Esophagus (tissue), 2 donors: ENCODE measurements at regions not wholly inside any gene's neighbourhood (a gene's known extent, or its start where the extent isn't known, plus 50 kb on each side); places are given as distances from the start of the nearest gene placed in this dataset.
"Not testable (repeated sequence)": the region's sequence is repeated elsewhere in the genome, so short reads cannot be mapped to it uniquely, and the experiment has no call there.

Experiments used
- H3K27ac ChIP-seq, 2 donors: one replicate each; pipeline ENCODE4 v1.5.1; 2013; ENCODE audit warnings: low read depth in 2 of 2, mild to moderate bottlenecking in 2 of 2, inconsistent platforms in 1 of 2, low read length in 1 of 2, moderate library complexity in 1 of 2
- H3K27me3 ChIP-seq, 2 donors: one replicate each; pipeline ENCODE4 v1.6.1; 2013; ENCODE audit warnings: low read length in 2 of 2, control low read depth in 1 of 2, mild to moderate bottlenecking in 1 of 2; ENCODE audit not compliant: insufficient read depth in 2 of 2, control insufficient read depth in 1 of 2
- H3K36me3 ChIP-seq, 2 donors: one replicate each; pipeline ENCODE4 v1.6.1; 2013; ENCODE audit warnings: low read length in 1 of 2; ENCODE audit not compliant: control insufficient read depth in 2 of 2, insufficient read depth in 2 of 2
- H3K4me1 ChIP-seq, 2 donors: one replicate each; pipeline ENCODE4 v1.6.1; 2013; ENCODE audit warnings: low read length in 1 of 2; ENCODE audit not compliant: control insufficient read depth in 2 of 2, insufficient read depth in 2 of 2
- H3K4me3 ChIP-seq, 2 donors: one replicate each; pipeline ENCODE4 v1.5.1; 2013; ENCODE audit warnings: low read length in 2 of 2, mild to moderate bottlenecking in 2 of 2, low read depth in 1 of 2, moderate library complexity in 1 of 2
- H3K9me3 ChIP-seq, 2 donors: one replicate each; pipeline ENCODE4 v1.6.1; 2013; ENCODE audit warnings: mild to moderate bottlenecking in 2 of 2, low read depth in 1 of 2, low read length in 1 of 2, moderate library complexity in 1 of 2; ENCODE audit not compliant: control insufficient read depth in 2 of 2, insufficient read depth in 1 of 2
- WGBS, 2 donors: extraction: QIAGEN DNeasy Blood & Tissue Kit; methylation state at CpG; one replicate each; pipeline ENCODE4 v1.1.7; 2013; 5-methylcytosine and 5-hydroxymethylcytosine counted together
- donor health status: healthy with polysubstance abuse.
- donor health status: Bipolar disorder and iron deficiency.

DNA sequence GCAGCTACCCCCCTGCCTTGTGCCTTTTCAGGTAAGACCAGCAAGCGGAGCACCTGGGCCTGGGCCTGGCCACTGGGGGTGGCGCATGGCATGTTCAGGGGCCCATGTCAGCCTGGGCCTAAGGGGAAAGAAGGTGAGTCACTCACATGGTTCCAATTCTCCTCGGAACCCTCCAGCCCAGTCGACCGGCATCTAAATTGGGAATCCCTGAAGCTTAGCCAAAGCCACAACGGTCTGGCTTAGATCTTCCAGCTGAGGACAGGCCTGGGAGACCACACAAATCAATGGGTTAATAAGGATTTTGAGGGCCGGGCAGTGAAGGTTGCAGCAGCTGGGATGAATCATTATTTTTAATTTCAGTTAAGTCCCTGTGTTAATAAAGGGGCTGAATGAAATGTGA is 145.1 kb upstream of the SMYD2 start:
- Histone ChIP-seq H3K36me3 (no peaks in the 10 kb centered on the region), H3K9me3 (no peaks in the 10 kb centered on the region), H3K4me1 (no peaks in the 10 kb centered on the region), H3K27me3 (no peaks in the 10 kb centered on the region), H3K4me3 (no peak overlapping the region), H3K27ac (no peak overlapping the region)
- 55 to 71% methylated on average over 7 of the region's 7 CpGs for WGBS, 2 donors

DNA sequence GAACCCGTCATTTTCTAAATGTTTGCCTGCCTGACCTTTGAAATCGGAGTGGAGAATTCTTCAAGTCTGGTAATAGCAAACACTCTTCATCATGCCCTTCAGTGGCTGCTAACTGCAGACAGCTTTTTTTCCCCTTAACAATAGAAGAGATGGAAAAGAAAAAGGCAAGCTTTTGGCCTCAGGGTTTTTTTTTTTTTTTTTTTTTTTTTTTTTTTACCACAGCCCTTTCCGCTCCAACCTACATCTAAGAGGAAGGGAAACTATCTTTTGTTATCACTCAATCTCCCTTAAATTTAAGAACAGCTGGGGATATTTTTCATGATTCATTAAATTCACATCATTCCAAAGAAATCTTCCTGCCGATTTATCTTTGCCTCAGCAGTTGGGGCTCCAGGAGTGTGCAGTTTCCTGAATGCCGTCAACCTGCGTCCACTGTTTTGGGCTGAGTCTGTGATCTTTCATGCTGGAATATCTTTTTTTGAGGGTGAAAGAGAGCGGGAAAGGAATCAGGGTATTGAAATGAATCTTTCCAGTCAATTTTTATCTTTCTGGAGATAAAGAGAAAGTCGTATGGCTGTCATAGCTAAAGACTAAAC is 144.5 kb upstream of the SMYD2 start:
- H3K36me3 ChIP-seq = no peaks in the 10 kb centered on the region
- no peak overlapping the region for H3K27ac ChIP-seq
- no peak overlapping the region for H3K4me3 ChIP-seq
- 67 to 77% methylated on average over 8 of the region's 8 CpGs for WGBS, 2 donors
- no peaks in the 10 kb centered on the region for H3K9me3 ChIP-seq
- no peaks in the 10 kb centered on the region for H3K27me3 ChIP-seq
- no peaks in the 10 kb centered on the region for H3K4me1 ChIP-seq

GRCh38 chr1:214141486-214141885 is 139.5 kb upstream of the SMYD2 start:
- Histone ChIP-seq H3K27me3 (no peaks in the 10 kb centered on the region), H3K9me3 (no peaks in the 10 kb centered on the region), H3K27ac (no peak overlapping the region), H3K36me3 (no peaks in the 10 kb centered on the region), H3K4me1 (no peaks in the 10 kb centered on the region), H3K4me3 (no peak overlapping the region)
- WGBS, 2 donors = 87 to 91% methylated on average over 4 of the region's 4 CpGs

GRCh38 chr1:214143006-214143992 is 137.7 kb upstream of the SMYD2 start:
- 68 to 73% methylated on average over 17 of the region's 17 CpGs for WGBS, 2 donors
- no peaks in the 10 kb centered on the region for H3K4me1 ChIP-seq
- H3K27me3 ChIP-seq = no peaks in the 10 kb centered on the region
- H3K4me3 ChIP-seq = no peak overlapping the region
- H3K27ac ChIP-seq = no peak overlapping the region
- H3K36me3 ChIP-seq = no peaks in the 10 kb centered on the region
- no peaks in the 10 kb centered on the region for H3K9me3 ChIP-seq

- H3K27me3 ChIP-seq, H3K4me1 ChIP-seq, H3K27ac ChIP-seq, H3K36me3 ChIP-seq, H3K4me3 ChIP-seq, H3K9me3 ChIP-seq: not testable (repeated sequence)
- WGBS, 2 donors = 65% methylated on average over 2 of the region's 2 CpGs
Measured at GRCh38 chr1:214144521-214144920, 136.4 kb upstream of the SMYD2 start.

GRCh38 chr1:214146523-214146922 is 134.4 kb upstream of the SMYD2 start:
- Histone ChIP-seq H3K36me3 (no peaks in the 10 kb centered on the region), H3K27ac (no peak overlapping the region), H3K9me3 (no peaks in the 10 kb centered on the region), H3K4me1 (no peaks in the 10 kb centered on the region), H3K4me3 (no peak overlapping the region), H3K27me3 (no peaks in the 10 kb centered on the region)
- WGBS, 2 donors = 33 to 45% methylated on average over 4 of the region's 4 CpGs

- H3K27me3 ChIP-seq = no peaks in the 10 kb centered on the region
- WGBS, 2 donors = 45 to 55% methylated on average over 6 of the region's 6 CpGs
- no peak overlapping the region for H3K27ac ChIP-seq
- H3K4me1 ChIP-seq = no peaks in the 10 kb centered on the region
- no peaks in the 10 kb centered on the region for H3K36me3 ChIP-seq
- no peaks in the 10 kb centered on the region for H3K9me3 ChIP-seq
- no peak overlapping the region for H3K4me3 ChIP-seq
Measured at GRCh38 chr1:214154596-214155292, 126.2 kb upstream of the SMYD2 start.

GRCh38 chr1:214155987-214156625 is 124.9 kb upstream of the SMYD2 start:
- WGBS, 2 donors = 53 to 64% methylated on average over 2 of the region's 2 CpGs
- no peaks in the 10 kb centered on the region for H3K36me3 ChIP-seq
- no peak overlapping the region for H3K4me3 ChIP-seq
- no peaks in the 10 kb centered on the region for H3K4me1 ChIP-seq
- no peaks in the 10 kb centered on the region for H3K27me3 ChIP-seq
- no peak overlapping the region for H3K27ac ChIP-seq
- no peaks in the 10 kb centered on the region for H3K9me3 ChIP-seq

- no peak overlapping the region for H3K27ac ChIP-seq
- no peaks in the 10 kb centered on the region for H3K9me3 ChIP-seq
- H3K27me3 ChIP-seq = no peaks in the 10 kb centered on the region
- H3K4me3 ChIP-seq = no peak overlapping the region
- no peaks in the 10 kb centered on the region for H3K36me3 ChIP-seq
- 84 to 90% methylated on average over 7 of the region's 7 CpGs for WGBS, 2 donors
- no peaks in the 10 kb centered on the region for H3K4me1 ChIP-seq
Measured at GRCh38 chr1:214164173-214164572, 116.8 kb upstream of the SMYD2 start.
